ENCODE measurements at regions not wholly inside any gene's neighbourhood (a gene's known extent, or its start where the extent isn't known, plus 50 kb on each side); places are given as distances from the start of the nearest gene placed in this dataset.

DNA sequence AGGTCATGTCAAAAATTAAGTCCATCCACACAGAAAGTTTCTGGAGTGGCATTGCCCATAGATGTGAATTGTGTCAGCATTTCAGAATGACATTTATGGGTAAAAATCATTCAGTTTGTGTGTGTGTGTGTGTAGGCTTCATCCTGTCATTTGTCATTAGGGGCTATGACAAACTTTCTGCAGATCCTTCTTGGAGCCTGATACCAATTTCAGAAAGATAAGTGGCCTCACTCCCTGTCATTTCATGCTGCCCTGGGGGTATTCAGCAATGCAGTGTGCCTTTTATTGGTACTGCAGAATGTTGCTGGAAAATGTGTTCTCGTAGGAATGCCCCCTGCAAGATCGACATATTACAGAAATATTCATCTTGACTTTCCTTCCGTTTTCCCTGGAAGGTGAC is 659.7 kb downstream of the NLGN4X start:
- TF ChIP-seq, protein P1, sequence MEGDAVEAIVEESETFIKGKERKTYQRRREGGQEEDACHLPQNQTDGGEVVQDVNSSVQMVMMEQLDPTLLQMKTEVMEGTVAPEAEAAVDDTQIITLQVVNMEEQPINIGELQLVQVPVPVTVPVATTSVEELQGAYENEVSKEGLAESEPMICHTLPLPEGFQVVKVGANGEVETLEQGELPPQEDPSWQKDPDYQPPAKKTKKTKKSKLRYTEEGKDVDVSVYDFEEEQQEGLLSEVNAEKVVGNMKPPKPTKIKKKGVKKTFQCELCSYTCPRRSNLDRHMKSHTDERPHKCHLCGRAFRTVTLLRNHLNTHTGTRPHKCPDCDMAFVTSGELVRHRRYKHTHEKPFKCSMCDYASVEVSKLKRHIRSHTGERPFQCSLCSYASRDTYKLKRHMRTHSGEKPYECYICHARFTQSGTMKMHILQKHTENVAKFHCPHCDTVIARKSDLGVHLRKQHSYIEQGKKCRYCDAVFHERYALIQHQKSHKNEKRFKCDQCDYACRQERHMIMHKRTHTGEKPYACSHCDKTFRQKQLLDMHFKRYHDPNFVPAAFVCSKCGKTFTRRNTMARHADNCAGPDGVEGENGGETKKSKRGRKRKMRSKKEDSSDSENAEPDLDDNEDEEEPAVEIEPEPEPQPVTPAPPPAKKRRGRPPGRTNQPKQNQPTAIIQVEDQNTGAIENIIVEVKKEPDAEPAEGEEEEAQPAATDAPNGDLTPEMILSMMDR (IDR thresholded peaks at IDR 0.05) = no peak
- TF ChIP-seq POLR2A (IDR thresholded peaks at IDR 0.05) (no peak), EP300 (IDR thresholded peaks at IDR 0.05) (no peak), POLR2AphosphoS5 (IDR thresholded peaks at IDR 0.05) (no peak)

Measured in sigmoid colon (tissue), 4 donors.